HCT116 (cell line): ENCODE measurements at regions not wholly inside any gene's neighbourhood (a gene's known extent, or its start where the extent isn't known, plus 50 kb on each side); places are given as distances from the start of the nearest gene placed in this dataset.

Experiments used
- ATAC-seq: fragments of 200-7000 bp; cut with Tn5 transposase; 2 replicates; pipeline ENCODE4 v1.9.1; 2020; ENCODE audit warnings: mild to moderate bottlenecking, moderate library complexity
- BruUV-seq: library from RNA; stranded (reverse); fragments of 400-500 nt; replicated peaks from 2 replicates; lab custom pipeline; 2021; lab: Mats Ljungman, UMichigan
- CTCF ChIA-PET: fragments of 300-600 bp; sonication (Branson Sonifier 250); formaldehyde crosslinking; loops from one replicate; lab custom pipeline; 2021; ENCODE audit warnings: antibody characterized with exemption; lab: Charles Lee
- POLR2A ChIA-PET: fragments of 300-600, 350-600 bp; sonication (Branson Sonifier 250); formaldehyde crosslinking; loops from one replicate; lab custom pipeline; 2021; ENCODE audit warnings: antibody characterized with exemption; lab: Charles Lee
- RAD21 ChIA-PET, 2 experiments: fragments of 300-600 bp; sonication (Branson Sonifier 250); formaldehyde crosslinking; loops; one replicate each; lab custom pipeline; 2023; ENCODE audit warnings: low total read pairs in 2 of 2; ENCODE audit not compliant: uncharacterized antibody in 2 of 2, unreplicated experiment in 2 of 2, low non-redundant PET in 1 of 2; lab: Charles Lee
- DNase-seq: peaks from one replicate; pipeline ENCODE4 v3.0.0-alpha.2; 2010; ENCODE audit warnings: low read depth, low spot score
- H2AFZ ChIP-seq: fragments of 200-600 bp; shearing (Covaris generic), sonication (generic); 2 replicates; pipeline ENCODE4 v1.6.1; 2017; ENCODE audit warnings: low read depth, mixed run types, mixed read lengths, antibody characterized with exemption, low read length; ENCODE audit not compliant: poor library complexity, severe bottlenecking
- H3K27ac ChIP-seq: 2 replicates; pipeline ENCODE4 v1.5.1; 2012; ENCODE audit warnings: low read depth, low read length
- H3K27me3 ChIP-seq: fragments of 200-600 bp; sonication (generic); 2 replicates; pipeline ENCODE4 v1.6.1; 2016; ENCODE audit warnings: mixed run types, low read length, mixed read lengths; ENCODE audit not compliant: insufficient read depth
- H3K36me3 ChIP-seq, 2 experiments: fragments of 200-500 bp in 1 of 2; fragments of 200-600 bp in 1 of 2; sonication (Bioruptor generic) in 1 of 2; sonication (generic) in 1 of 2; 2 replicates each; pipeline versions ENCODE4 v1.5.1 to v1.6.1; 2014 to 2016; ENCODE audit warnings: low read length in 2 of 2, inconsistent platforms in 1 of 2, mixed read lengths in 1 of 2, mixed run types in 1 of 2; ENCODE audit not compliant: insufficient read depth in 2 of 2, control insufficient read depth in 1 of 2
- H3K4me1 ChIP-seq, 2 experiments: fragments of 200-600 bp in 1 of 2; sonication (generic) in 1 of 2; 2 replicates each; pipeline versions ENCODE4 v1.5.1 to v1.6.1; 2012 to 2017; ENCODE audit warnings: low read length in 2 of 2, inconsistent platforms in 1 of 2, mild to moderate bottlenecking in 1 of 2, mixed read lengths in 1 of 2, mixed run types in 1 of 2, moderate library complexity in 1 of 2; ENCODE audit not compliant: insufficient read depth in 2 of 2, control insufficient read depth in 1 of 2
- H3K4me2 ChIP-seq: fragments of 200-600 bp; sonication (generic); 2 replicates; pipeline ENCODE4 v1.6.1; 2017; ENCODE audit warnings: mixed run types, low read length, mixed read lengths
- H3K4me3 ChIP-seq, 2 experiments: fragments of 200-600 bp in 1 of 2; sonication (generic) in 1 of 2; replicated peaks in 1 of 2; 2 replicates each; pipeline ENCODE4 v1.5.1; 2011 to 2016; ENCODE audit warnings: low read length in 2 of 2, control low read depth in 1 of 2, low read depth in 1 of 2, mild to moderate bottlenecking in 1 of 2, mixed read lengths in 1 of 2, mixed run types in 1 of 2
- H3K79me2 ChIP-seq: fragments of 200-600 bp; sonication (generic); 2 replicates; pipeline ENCODE4 v1.6.1; 2017; ENCODE audit warnings: mild to moderate bottlenecking, mixed run types, low read length, moderate library complexity, mixed read lengths; ENCODE audit not compliant: insufficient read depth
- H3K9ac ChIP-seq: fragments of 200-600 bp; sonication (generic); 2 replicates; pipeline ENCODE4 v1.6.1; 2016; ENCODE audit warnings: low read length, mixed read lengths
- H3K9me2 ChIP-seq: fragments of 200-600 bp; sonication (generic), shearing (Covaris generic); 2 replicates; pipeline ENCODE4 v1.6.1; 2017; ENCODE audit warnings: mixed run types, mild to moderate bottlenecking, moderate library complexity; ENCODE audit not compliant: insufficient read depth
- H3K9me3 ChIP-seq, 2 experiments: fragments of 200-500 bp in 1 of 2; fragments of 200-600 bp in 1 of 2; sonication (Bioruptor generic) in 1 of 2; sonication (generic) in 1 of 2; 2 replicates each; pipeline ENCODE4 v1.6.1; 2014 to 2017; ENCODE audit warnings: low read length in 2 of 2, mixed read lengths in 2 of 2, inconsistent platforms in 1 of 2, low read depth in 1 of 2, mild to moderate bottlenecking in 1 of 2, mixed run types in 1 of 2, moderate library complexity in 1 of 2; ENCODE audit not compliant: control insufficient read depth in 1 of 2, insufficient read depth in 1 of 2
- H4K20me1 ChIP-seq: fragments of 200-600 bp; sonication (generic), shearing (Covaris generic); 2 replicates; pipeline ENCODE4 v1.6.1; 2017; ENCODE audit warnings: mixed run types, mild to moderate bottlenecking, moderate library complexity; ENCODE audit not compliant: insufficient read depth
- CBX3 ChIP-seq: IDR thresholded peaks from 2 replicates; pipeline ENCODE4 v1.6.1; 2012; ENCODE audit warnings: low read depth
- ELF1 ChIP-seq: IDR thresholded peaks from 2 replicates; pipeline ENCODE4 v1.6.1; 2012; ENCODE audit warnings: low read depth, borderline replicate concordance
- EZH2 ChIP-seq: fragments of 200-600 bp; sonication (generic); IDR thresholded peaks from 2 replicates; pipeline ENCODE4 v1.6.1; 2017; ENCODE audit warnings: antibody characterized with exemption, mixed run types
- EZH2phosphoT487 ChIP-seq: fragments of 200-600 bp; IDR thresholded peaks from 2 replicates; pipeline ENCODE4 v1.6.1; 2018; ENCODE audit warnings: antibody characterized with exemption, borderline replicate concordance
- JUND ChIP-seq: IDR thresholded peaks from 2 replicates; pipeline ENCODE4 v1.6.1; 2012
- POLR2A ChIP-seq: IDR thresholded peaks from 2 replicates; pipeline ENCODE4 v1.7.0; 2011; ENCODE audit warnings: borderline replicate concordance; ENCODE audit not compliant: insufficient read depth, insufficient read length; ENCODE audit errors: extremely low read depth
- RAD21 ChIP-seq: IDR thresholded peaks from 2 replicates; pipeline ENCODE4 v1.6.1; 2012; ENCODE audit warnings: low read depth, mild to moderate bottlenecking
- SP1 ChIP-seq: IDR thresholded peaks from 2 replicates; pipeline ENCODE4 v1.6.1; 2012; ENCODE audit warnings: low read depth
- TCF7L2 ChIP-seq: IDR thresholded peaks from 2 replicates; pipeline ENCODE4 v1.7.0; 2011; ENCODE audit warnings: borderline replicate concordance, inconsistent platforms; ENCODE audit not compliant: insufficient read depth, insufficient read length; ENCODE audit errors: extremely low read depth
- YY1 ChIP-seq: IDR thresholded peaks from 2 replicates; pipeline ENCODE4 v1.6.1; 2011; ENCODE audit warnings: low read length, low read depth, moderate library complexity, mild to moderate bottlenecking; ENCODE audit not compliant: insufficient replicate concordance; ENCODE audit errors: extremely low read depth
- intact Hi-C: fragments of 100-400 bp; cut with micrococcal nuclease; formaldehyde crosslinking; loops from 2 replicates; pipeline ENCODE4 v1.10.0; 2022
- TF ChIP-seq, protein P1 (sequence below), 3 experiments: fragments of 200-600 bp in 1 of 3; sonication (generic) in 1 of 3; IDR thresholded peaks in 2 of 3; conservative IDR thresholded peaks in 1 of 3; 2 replicates each; pipeline ENCODE4 v1.5.1; 2012 to 2017; ENCODE audit warnings: low read depth in 2 of 3, low read length in 2 of 3, antibody characterized with exemption in 1 of 3, borderline replicate concordance in 1 of 3, control low read depth in 1 of 3, mild to moderate bottlenecking in 1 of 3, mixed read lengths in 1 of 3, mixed run types in 1 of 3, moderate library complexity in 1 of 3; ENCODE audit not compliant: insufficient read depth in 1 of 3
- TF ChIP-seq, protein P2 (sequence below): IDR thresholded peaks from 2 replicates; pipeline ENCODE4 v1.6.1; 2011; ENCODE audit warnings: mild to moderate bottlenecking, low read length, moderate library complexity; ENCODE audit not compliant: insufficient replicate concordance; ENCODE audit errors: extremely low read depth
- TF ChIP-seq, protein P3 (sequence below): IDR thresholded peaks from 2 replicates; pipeline ENCODE4 v1.6.1; 2012

DNA sequence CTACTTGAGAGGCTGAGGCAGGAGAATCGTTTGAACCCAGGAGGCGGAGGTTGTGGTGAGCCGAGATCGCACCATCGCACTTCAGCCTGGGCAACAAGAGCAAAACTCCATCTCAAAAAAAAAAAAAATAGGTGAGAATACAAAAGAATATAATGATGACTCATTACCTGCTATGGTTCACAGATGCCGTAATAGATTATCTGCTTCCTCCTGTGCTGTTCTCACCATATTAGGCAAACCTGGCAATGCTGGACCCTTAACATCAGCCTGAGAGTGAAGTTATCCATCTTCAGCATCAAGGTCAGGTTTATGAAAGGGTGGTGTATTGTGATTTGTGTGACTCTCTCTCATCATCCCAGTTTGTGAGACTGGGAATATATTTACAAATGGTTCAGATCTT lies 271.3 kb upstream of the CPHXL start (continued):
- TF ChIP-seq, protein P1, sequence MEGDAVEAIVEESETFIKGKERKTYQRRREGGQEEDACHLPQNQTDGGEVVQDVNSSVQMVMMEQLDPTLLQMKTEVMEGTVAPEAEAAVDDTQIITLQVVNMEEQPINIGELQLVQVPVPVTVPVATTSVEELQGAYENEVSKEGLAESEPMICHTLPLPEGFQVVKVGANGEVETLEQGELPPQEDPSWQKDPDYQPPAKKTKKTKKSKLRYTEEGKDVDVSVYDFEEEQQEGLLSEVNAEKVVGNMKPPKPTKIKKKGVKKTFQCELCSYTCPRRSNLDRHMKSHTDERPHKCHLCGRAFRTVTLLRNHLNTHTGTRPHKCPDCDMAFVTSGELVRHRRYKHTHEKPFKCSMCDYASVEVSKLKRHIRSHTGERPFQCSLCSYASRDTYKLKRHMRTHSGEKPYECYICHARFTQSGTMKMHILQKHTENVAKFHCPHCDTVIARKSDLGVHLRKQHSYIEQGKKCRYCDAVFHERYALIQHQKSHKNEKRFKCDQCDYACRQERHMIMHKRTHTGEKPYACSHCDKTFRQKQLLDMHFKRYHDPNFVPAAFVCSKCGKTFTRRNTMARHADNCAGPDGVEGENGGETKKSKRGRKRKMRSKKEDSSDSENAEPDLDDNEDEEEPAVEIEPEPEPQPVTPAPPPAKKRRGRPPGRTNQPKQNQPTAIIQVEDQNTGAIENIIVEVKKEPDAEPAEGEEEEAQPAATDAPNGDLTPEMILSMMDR (IDR thresholded peaks at IDR 0.05 in 2 of 3, conservative IDR thresholded peaks at IDR 0.05 in 1 of 3; ENCODE audit: borderline replicate concordance in 1 of 3, insufficient read depth in 1 of 3, low read depth in 2 of 3, low read length in 2 of 3), result no peak
- no peak for TF ChIP-seq POLR2A
- TF ChIP-seq, protein P2, sequence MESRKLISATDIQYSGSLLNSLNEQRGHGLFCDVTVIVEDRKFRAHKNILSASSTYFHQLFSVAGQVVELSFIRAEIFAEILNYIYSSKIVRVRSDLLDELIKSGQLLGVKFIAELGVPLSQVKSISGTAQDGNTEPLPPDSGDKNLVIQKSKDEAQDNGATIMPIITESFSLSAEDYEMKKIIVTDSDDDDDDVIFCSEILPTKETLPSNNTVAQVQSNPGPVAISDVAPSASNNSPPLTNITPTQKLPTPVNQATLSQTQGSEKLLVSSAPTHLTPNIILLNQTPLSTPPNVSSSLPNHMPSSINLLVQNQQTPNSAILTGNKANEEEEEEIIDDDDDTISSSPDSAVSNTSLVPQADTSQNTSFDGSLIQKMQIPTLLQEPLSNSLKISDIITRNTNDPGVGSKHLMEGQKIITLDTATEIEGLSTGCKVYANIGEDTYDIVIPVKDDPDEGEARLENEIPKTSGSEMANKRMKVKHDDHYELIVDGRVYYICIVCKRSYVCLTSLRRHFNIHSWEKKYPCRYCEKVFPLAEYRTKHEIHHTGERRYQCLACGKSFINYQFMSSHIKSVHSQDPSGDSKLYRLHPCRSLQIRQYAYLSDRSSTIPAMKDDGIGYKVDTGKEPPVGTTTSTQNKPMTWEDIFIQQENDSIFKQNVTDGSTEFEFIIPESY, result no peak
- TF ChIP-seq RAD21, result no peak
- no peak for TF ChIP-seq JUND
- no peak for TF ChIP-seq EZH2
- no peak for TF ChIP-seq YY1
- TF ChIP-seq CBX3, result no peak

DNA sequence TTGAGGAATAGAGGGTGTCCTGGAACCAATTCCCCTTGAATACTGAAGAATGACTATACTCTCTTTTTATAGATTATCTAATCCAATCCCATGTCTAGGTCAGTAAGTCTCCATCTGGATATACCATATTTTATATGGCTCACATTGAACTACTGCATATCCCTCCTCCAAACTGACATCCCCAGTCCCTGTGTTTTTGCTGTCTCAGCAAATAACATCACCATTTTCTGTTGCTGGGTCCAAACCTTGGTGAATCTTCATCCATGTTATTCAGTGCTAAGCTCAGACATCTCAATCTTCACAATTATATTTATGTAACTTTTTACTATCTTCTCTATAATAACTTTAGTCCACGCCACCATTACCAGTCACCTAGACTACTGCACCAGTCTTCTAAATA lies 269.6 kb upstream of the CNTNAP4 start:
- no peaks in the 10 kb centered on the region for H3K9me2 ChIP-seq
- no peak overlapping the region for H2AFZ ChIP-seq
- intact Hi-C loops, result no loop called here
- H3K9me3 ChIP-seq, result no peaks in the 10 kb centered on the region
- no peaks in the 10 kb centered on the region for H3K79me2 ChIP-seq
- H4K20me1 ChIP-seq, result no peaks in the 10 kb centered on the region
- BruUV-seq, result no TSS peak
- no peak overlapping the region for H3K4me2 ChIP-seq
- no peak overlapping the region for H3K27ac ChIP-seq
- ChIA-PET CTCF (no interaction called here), POLR2A (no interaction called here), RAD21 (no interaction called here)
- no peaks in the 10 kb centered on the region for H3K36me3 ChIP-seq
- H3K9ac ChIP-seq, result no peak overlapping the region
- no peak overlapping the region for H3K4me3 ChIP-seq
- no peak for DNase-seq
- H3K4me1 ChIP-seq, result no peaks in the 10 kb centered on the region
- TF ChIP-seq, protein P1 (IDR thresholded peaks at IDR 0.05 in 2 of 3, conservative IDR thresholded peaks at IDR 0.05 in 1 of 3; ENCODE audit: borderline replicate concordance in 1 of 3, insufficient read depth in 1 of 3, low read depth in 2 of 3, low read length in 2 of 3), result no peak
- no peak for TF ChIP-seq POLR2A
- no peak for TF ChIP-seq ELF1
- TF ChIP-seq, protein P3, sequence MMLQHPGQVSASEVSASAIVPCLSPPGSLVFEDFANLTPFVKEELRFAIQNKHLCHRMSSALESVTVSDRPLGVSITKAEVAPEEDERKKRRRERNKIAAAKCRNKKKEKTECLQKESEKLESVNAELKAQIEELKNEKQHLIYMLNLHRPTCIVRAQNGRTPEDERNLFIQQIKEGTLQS, result no peak
- TF ChIP-seq SP1, result no peak
- no peak for TF ChIP-seq TCF7L2
- no peak for TF ChIP-seq EZH2phosphoT487
- no peak for ATAC-seq
- H3K27me3 ChIP-seq, result no peaks in the 10 kb centered on the region
